ENCODE measurements at regions not wholly inside any gene's neighbourhood (a gene's known extent, or its start where the extent isn't known, plus 50 kb on each side); places are given as distances from the start of the nearest gene placed in this dataset.
"Not testable (repeated sequence)": the region's sequence is repeated elsewhere in the genome, so short reads cannot be mapped to it uniquely, and the experiment has no call there.

GRCh38 chr2:139686205-139686604 lies 906.0 kb upstream of the NXPH2 start:
- no peak overlapping the region for H3K4me3 ChIP-seq (ENCODE audit: low read depth, low read length)
- no peak for TF ChIP-seq CTCF (IDR thresholded peaks at IDR 0.05; ENCODE audit: borderline replicate concordance, insufficient read depth, low read depth, low read length)

GRCh38 chr2:139685090-139685983 lies 905.1 kb upstream of the NXPH2 start:
- no peak for TF ChIP-seq CTCF (IDR thresholded peaks at IDR 0.05; ENCODE audit: borderline replicate concordance, insufficient read depth, low read depth, low read length)
- H3K4me3 ChIP-seq (ENCODE audit: low read depth, low read length): no peak overlapping the region

GRCh38 chr2:139684286-139684860 lies 904.2 kb upstream of the NXPH2 start:
- no peak for TF ChIP-seq CTCF (IDR thresholded peaks at IDR 0.05; ENCODE audit: borderline replicate concordance, insufficient read depth, low read depth, low read length)
- no peak overlapping the region for H3K4me3 ChIP-seq (ENCODE audit: low read depth, low read length)

- H3K4me3 ChIP-seq (ENCODE audit: low read depth, low read length): no peak overlapping the region
- TF ChIP-seq CTCF (IDR thresholded peaks at IDR 0.05; ENCODE audit: borderline replicate concordance, insufficient read depth, low read depth, low read length): no peak
Measured at GRCh38 chr2:139674577-139674976, 894.4 kb upstream of the NXPH2 start.

GRCh38 chr2:139673447-139673846 lies 893.3 kb upstream of the NXPH2 start:
- not testable (repeated sequence) for H3K4me3 ChIP-seq (ENCODE audit: low read depth, low read length)

- no peak for TF ChIP-seq CTCF (IDR thresholded peaks at IDR 0.05; ENCODE audit: borderline replicate concordance, insufficient read depth, low read depth, low read length)
- H3K4me3 ChIP-seq (ENCODE audit: low read depth, low read length): no peak overlapping the region
Measured at GRCh38 chr2:139669675-139670074, 889.5 kb upstream of the NXPH2 start.

GRCh38 chr2:139652385-139652784 lies 872.2 kb upstream of the NXPH2 start:
- no peak overlapping the region for H3K4me3 ChIP-seq (ENCODE audit: low read depth, low read length)
- no peak for TF ChIP-seq CTCF (IDR thresholded peaks at IDR 0.05; ENCODE audit: borderline replicate concordance, insufficient read depth, low read depth, low read length)

Measured in GM12875 (cell line).